ENCODE measurements at regions not wholly inside any gene's neighbourhood (a gene's known extent, or its start where the extent isn't known, plus 50 kb on each side); places are given as distances from the start of the nearest gene placed in this dataset.

DNA sequence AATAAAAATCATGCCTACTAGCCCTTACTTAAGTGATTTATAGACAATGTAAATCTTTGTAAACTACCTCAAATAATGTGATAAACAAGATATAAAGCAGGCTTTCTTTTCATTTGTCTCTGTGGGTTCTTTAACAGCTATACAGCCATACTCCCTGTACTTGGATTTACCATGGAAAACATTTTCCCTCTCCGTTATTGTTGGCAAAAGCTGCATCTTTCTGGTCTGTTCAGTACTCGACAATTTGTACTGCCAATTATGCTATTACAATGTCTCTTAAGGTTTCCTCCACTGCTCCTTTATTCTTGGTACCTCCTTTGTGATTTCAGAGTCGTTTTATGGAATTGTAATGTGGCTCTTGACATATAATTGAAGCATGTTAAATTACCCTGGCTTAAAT is 426.3 kb upstream of the PKDCC start:
- peak; percentile 95 for DNase-seq

DNA sequence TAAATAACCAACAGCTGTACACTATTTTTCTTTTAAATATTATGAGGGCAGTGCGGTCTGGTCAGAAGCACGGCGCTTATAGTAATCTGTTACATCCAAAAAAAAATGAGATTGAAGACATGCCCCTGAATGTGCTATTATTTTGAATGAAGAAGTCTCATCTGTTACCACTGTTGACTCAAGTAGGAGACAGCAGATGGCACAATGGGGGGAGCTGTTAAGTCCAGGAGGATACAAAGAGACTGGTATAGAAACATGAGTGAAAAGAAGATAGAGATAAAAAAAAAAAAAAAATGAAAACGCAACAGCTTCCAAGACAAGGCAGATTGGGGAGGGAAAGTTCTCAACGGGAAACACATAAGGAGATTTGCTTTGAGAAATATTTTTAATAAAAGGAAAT is 425.5 kb upstream of the PKDCC start:
- DNase-seq: peak; percentile 73

- DNase-seq: no peak
These were observed 420.9 kb upstream of the PKDCC start for GRCh38 chr2:41626936-41627335.

GRCh38 chr2:41634686-41635085 is 413.1 kb upstream of the PKDCC start:
- no peak for DNase-seq

DNA sequence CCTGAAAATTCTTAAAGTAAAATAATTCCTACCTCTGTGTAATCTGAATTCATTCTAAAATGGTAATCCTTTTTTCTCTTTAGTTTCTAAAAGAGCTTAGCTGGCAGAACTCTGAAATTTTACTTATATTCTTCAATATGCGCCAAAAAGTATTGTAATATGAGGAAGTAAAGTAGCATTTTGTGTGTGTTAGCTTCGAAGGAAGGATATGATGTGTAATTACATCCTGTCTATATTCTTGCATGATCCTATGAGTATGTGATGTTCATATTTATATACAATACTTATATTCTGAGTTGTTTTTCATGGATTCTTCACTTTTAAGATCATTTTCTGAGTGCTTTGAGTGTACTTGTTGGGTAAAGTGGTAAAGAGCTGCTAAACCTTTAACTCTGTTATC is 402.9 kb upstream of the PKDCC start:
- no peak for DNase-seq

DNA sequence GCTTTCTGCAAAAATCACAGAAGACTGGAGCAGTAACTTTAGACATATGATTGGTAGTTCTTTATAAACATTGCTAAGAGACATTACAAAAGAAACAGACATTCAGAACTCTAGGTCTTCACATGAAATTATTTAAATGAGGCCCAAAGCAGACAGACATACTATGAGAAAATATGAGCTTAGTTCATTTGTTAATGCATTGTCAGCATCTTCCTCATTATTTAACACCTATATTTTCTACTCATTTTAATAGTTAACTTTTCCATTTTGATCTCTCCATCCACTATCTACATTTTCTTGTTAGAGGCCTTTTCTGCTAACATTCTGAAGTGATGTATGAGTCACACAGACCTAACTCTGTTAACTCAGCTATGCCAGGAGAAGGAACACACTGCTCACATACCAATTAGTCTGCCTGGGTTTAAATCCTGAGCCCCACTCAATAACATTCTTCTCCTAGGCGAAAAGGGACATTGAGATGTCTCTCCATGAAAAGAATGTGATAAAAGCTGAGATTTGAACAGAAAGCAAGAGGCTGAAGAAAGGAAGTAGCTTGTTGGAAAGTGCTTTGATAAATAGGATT is 400.3 kb upstream of the PKDCC start:
- no peak for DNase-seq

GRCh38 chr2:41657226-41657625 is 390.6 kb upstream of the PKDCC start:
- DNase-seq: no peak

DNA sequence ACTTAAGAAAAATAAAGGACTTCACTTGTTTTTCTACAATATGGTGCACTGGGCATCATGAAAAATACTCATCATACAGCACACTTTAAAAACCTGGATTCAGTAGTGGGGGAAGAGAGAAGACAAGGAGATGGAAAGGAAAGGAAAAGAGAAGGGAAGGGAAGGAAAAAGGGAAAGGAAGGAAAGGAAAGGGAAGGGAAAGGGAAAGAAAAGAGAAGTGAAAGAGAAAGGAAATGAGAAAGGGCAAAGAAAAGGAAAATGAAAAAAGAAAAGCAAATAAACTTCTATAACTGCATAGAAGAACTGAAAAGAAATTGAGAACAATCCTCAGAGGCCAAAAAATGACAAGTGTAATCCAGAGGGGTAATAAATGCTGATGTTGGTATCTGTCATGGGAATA is 388.1 kb upstream of the PKDCC start:
- DNase-seq: no peak

DNA sequence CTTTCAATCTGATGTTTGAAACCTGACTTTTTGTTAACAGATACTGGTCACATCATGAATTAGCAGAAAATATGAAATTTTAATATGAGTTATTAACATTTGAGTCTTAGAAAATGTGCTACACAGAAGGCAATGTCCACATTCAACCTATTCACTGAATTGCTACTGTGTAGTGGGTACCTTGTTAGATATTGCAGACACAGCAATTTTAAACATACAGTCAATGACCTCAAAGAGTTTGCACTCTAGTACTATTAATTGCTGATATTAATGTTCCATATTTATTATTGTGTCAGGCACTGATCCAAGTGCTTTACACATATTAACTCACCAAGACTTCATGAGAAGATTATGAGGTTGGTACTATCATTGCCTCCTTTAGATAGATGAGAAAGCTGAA is 385.4 kb upstream of the PKDCC start:
- no peak for DNase-seq

DNA sequence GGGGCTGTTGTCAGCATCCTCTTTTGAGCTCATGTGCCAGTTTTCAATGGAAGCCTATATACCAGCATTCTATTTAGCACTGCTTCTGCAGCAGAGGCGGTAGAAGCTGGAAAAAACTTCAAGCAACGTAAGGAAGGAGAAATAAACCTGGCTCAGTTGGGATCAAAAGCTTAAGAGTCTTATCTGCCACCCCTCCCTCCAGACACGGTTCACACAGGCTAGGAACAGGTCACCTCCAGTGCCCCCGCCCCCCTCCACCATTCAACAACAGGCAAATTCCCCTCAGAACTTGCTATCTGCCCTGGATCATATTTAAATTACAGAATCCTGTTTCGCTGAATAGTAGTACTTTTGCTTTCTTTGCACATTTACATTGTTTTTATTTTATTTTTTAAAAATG is 384.8 kb upstream of the PKDCC start:
- no peak for DNase-seq

DNA sequence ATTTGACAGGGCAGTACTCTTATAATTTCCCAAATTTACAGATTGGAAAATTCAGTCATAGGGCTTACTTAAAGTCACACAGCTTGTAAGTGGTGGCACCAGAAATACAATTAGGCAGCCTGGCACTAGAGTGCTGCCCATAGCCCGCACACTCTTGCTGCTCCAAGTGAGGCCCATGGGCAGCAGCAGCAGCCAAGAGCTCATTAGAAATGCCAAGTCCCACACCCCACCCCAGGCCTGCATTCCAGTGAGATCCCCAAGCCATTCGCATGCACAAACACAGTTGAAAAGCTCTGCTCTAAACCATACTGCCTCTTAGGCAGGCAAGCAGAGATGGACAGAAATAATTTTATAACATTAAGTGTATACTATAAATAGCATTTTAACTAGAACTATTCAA is 379.3 kb upstream of the PKDCC start:
- DNase-seq: no peak

DNA sequence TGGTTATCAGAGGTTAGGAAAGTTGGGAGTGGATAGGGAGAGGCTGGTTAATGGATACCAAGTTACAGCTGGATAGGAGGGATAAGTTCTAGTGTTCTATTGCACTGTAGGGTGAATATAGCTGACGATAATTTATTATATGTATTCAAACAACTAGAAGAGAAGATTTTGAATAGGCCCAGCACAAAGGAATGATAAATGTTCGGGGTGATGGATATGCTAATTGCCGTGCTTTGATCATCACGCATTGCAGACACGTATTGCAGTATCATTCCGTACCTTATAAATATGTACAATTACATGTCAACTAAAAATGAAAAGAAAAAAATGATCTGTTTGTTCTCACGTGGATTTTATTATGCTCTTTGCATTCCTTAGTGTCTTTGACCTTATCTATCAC is 369.2 kb upstream of the PKDCC start:
- no peak for DNase-seq

DNA sequence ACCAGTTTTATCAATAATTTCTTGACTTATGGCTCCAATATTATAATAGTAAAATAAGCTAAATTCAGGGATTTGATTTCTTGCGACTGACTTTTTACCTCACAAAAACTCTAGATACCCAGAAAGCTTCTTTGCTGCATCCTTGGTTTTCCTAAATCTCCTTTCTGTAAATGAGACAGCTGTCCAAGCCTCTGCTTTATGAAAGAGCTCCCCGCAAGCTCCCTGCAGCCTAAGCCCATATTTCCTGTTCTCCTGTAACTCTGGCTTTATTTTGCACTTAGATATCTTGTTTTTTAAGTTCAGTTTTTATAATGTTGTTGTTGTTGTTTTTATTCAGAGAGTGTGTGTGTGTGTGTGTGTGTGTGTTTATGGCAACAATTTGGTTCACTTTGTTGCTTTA is 361.7 kb upstream of the PKDCC start:
- no peak for DNase-seq

- DNase-seq: peak; percentile 75
These were observed 356.3 kb upstream of the PKDCC start for GRCh38 chr2:41691561-41691960.

DNA sequence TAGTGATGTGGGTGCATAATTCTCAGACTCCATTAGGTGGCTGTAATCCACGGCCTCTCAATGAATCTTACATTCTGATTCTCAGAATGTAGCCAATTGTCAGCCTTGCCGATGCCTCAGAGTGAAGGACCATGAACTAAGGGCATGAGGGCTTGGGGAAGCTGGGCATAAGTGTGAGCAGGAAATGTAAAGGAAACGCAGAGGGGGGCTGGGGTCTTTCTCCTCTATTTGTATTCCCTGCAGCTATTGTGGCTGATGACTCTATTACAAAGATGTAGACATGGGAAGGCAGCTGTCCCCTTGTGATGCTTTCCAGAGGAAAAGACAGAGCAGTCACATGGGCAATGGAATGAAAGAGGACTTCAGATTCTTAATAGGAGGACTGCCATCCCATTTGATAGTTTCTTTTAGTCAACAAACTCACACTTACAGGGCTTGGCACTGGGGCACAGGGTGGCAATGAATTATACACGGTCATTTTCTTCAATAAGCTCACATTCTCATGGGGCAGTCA is 353.2 kb upstream of the PKDCC start:
- DNase-seq: no peak

GRCh38 chr2:41695198-41696113 is 352.4 kb upstream of the PKDCC start:
- DNase-seq: no peak

DNA sequence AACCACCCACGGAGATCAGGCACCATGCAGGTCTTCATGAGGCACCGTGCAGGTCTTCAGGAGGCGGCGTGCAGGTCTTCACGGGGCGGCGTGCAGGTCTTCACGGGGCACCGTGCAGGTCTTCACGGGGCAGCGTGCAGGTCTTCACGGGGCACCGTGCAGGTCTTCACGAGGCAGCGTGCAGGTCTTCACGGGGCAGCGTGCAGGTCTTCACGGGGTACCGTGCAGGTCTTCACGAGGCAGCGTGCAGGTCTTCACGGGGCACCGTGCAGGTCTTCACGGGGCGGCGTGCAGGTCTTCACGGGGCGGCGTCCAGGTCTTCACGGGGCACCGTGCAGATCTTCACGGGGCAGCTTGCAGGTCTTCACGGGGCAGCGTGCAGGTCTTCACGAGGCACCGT is 350.4 kb upstream of the PKDCC start:
- no peak for DNase-seq

DNA sequence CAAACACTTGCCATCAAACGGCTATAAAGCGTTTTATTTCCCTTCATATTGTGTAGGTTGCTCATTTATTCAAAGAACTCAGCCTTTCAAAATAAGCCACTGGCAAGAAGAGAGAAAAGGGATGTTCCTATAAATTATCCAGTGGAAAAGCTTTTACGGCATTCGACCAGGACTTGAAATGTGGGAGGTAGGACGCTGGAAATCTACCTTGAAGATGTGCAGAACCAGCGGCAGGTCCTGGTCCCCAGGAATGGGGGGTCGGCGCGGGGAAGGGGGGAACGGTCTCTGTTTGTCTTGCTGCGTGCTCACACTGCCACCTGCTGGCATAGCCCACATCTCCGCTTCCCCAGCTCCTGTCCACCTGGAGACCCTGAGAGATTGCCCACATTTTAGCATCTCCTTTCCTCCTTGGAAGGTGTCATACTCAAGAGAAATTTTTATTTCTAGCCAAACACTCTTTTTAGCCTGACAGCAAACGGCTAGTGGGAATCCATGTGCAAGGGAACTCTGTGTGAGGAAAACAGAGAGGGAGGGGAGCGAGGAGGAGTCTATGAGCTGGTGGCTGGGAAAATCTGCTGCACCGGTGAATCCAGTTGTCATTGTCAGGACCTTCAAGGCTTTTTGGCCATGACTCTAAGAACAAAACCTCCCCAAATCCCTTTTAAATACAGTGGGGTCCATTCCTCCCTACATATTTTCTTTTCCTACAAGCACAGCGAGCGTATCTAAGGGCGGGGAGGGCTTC is 349.0 kb upstream of the PKDCC start:
- peak; percentile 86 for DNase-seq

DNA sequence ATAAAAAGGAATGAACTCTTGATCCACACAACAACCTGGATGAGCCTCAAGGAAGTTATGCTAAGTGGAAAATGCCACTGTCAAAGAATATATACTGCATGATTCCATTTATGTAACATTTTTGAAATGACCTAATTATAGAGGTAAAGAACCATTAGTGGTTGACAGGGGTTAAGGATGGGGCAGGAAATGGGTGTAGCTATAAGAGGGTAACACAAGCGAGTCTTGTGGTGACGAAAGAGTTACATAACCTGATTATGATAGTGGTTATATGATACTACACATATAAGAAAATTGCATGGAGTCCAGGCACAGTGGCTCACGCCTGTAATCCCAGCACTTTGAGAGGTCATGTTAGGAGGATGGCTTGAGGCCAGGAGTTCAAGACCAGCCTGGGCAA is 346.6 kb upstream of the PKDCC start:
- no peak for DNase-seq

DNA sequence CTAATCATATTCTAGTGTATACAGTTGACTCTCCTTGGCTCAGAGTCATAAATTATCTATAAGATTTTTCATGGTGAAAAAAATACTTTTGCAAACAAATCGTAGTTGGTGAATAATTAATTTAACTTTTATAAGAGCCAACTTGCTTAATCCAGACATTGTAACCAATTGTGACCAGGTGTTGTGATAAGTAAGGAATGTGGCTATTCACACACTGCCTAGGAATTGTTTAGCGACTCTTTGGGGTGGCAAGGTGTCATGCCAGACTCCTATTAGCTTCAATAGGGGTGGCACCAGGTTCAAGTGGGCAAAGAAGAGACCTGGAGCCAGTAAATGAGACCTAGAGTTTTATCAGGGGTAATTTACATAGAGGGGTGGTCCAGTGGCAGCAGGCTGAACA is 344.7 kb upstream of the PKDCC start:
- DNase-seq: no peak

DNA sequence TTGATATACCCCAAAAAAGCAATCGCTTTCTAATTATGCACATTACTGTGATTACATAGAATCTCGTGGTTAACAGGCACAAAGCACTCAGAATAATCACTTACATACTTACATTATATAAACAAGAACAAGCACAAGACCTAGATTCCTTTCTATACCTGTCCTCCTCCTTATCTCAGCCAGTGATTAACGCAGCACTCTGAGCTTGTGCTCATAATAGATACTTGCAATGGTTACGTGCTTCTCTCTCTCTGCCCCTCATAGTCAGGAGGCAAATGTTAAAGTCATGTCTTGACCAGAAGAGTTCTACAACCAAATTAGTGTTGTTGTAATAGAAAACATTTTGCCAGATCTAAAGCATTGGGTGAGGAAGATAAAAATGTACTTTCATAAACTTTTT is 342.2 kb upstream of the PKDCC start:
- DNase-seq: no peak

DNA sequence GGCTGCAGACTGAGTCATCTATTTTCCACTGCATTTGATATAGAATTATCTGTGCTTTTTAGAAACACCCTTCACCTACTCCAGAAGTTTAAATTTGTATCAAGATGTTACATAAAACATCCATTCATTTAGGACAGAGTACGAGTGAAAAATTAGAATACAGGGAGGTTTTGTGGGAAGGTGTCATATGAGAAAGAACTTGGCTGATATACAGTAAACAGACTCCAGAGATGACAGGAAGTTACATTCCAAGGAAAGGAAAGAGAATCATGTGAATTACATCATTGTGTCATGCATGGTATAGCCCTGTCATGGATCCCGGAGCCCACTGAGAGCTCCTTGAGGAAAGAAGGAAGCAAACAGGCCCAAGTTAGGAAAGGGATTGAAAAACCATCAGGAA is 341.5 kb upstream of the PKDCC start:
- DNase-seq: no peak

DNA sequence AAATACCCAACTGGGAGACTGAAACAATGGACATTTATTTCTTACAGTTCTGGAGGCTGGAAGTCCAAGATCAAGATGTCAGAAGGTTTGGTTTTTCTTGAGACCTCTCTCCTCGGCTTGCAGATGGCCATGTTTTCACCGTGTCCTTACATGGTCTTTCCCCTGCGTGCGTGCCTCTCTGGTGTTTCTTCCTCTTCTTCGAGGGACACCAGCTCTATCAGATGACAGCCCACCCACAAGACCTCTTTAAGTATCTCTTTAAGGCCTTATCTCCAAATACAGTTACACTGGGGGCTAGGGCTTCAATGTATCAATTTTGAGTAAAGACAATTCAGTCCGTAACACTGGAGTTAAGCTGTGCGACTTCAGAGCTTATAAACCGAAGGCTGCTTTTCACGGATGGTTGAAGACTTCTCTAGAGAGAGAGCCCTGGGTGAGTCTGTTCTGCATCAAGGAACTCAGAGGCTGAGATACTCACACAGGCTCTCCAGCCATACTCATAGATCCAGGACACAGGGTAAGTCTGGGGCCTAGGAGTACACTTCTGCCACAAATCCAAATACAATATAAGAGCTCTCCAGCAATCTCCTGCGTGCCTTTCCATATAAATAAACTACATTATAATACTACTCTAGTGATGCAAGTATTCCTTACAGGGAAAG is 339.9 kb upstream of the PKDCC start:
- no peak for DNase-seq
